Astrocyte (in vitro differentiated cells and primary cell): ENCODE measurements at regions not wholly inside any gene's neighbourhood (a gene's known extent, or its start where the extent isn't known, plus 50 kb on each side); places are given as distances from the start of the nearest gene placed in this dataset.

Experiments used
- DNase-seq: peaks from one replicate; pipeline ENCODE4 v3.0.0-alpha.2; 2010; ENCODE audit warnings: low read depth
- FAIRE-seq: peaks from 2 replicates; lab custom pipeline; 2011; peaks lifted over from hg19 to GRCh38; lab: Jason Lieb, UNC
- H2AFZ ChIP-seq: 2 replicates; pipeline ENCODE4 v1.6.0; 2012; ENCODE audit warnings: low read depth, low read length, inconsistent platforms
- H3K27ac ChIP-seq: 2 replicates; pipeline ENCODE4 v1.5.1; 2011; ENCODE audit warnings: low read depth, low read length, inconsistent platforms
- H3K27me3 ChIP-seq: 2 replicates; pipeline ENCODE4 v1.6.0; 2011; ENCODE audit warnings: low read length, inconsistent platforms; ENCODE audit not compliant: insufficient read depth
- H3K36me3 ChIP-seq: 2 replicates; pipeline ENCODE4 v1.5.1; 2011; ENCODE audit warnings: low read length, inconsistent platforms; ENCODE audit not compliant: insufficient read depth
- H3K4me1 ChIP-seq: 2 replicates; pipeline ENCODE4 v1.5.1; 2011; ENCODE audit warnings: low read length, inconsistent platforms; ENCODE audit not compliant: insufficient read depth
- H3K4me2 ChIP-seq: 2 replicates; pipeline ENCODE4 v1.6.0; 2012; ENCODE audit warnings: low read length, inconsistent platforms
- H3K4me3 ChIP-seq: 2 replicates; pipeline ENCODE4 v1.5.1; 2011; ENCODE audit warnings: low read depth, mild to moderate bottlenecking, low read length, inconsistent platforms; ENCODE audit not compliant: insufficient read depth
- H3K79me2 ChIP-seq: 2 replicates; pipeline ENCODE4 v1.6.0; 2012; ENCODE audit warnings: mild to moderate bottlenecking, low read length, inconsistent platforms; ENCODE audit not compliant: insufficient read depth
- H3K9ac ChIP-seq: 2 replicates; pipeline ENCODE4 v1.6.0; 2012; ENCODE audit warnings: mild to moderate bottlenecking, low read length, inconsistent platforms
- H3K9me3 ChIP-seq: 2 replicates; pipeline ENCODE4 v1.5.1; 2012; ENCODE audit warnings: low read depth, mild to moderate bottlenecking, low read length, inconsistent platforms; ENCODE audit not compliant: insufficient read depth
- H4K20me1 ChIP-seq: 2 replicates; pipeline ENCODE4 v1.6.0; 2012; ENCODE audit warnings: low read length, inconsistent platforms; ENCODE audit not compliant: insufficient read depth
- H3K27ac Mint-ChIP-seq: one replicate; pipeline ENCODE4 v1.8.0; 2021; ENCODE audit warnings: mild to moderate bottlenecking, mixed read lengths; ENCODE audit not compliant: unreplicated experiment
- H3K27me3 Mint-ChIP-seq: one replicate; pipeline ENCODE4 v1.8.0; 2021; ENCODE audit warnings: low read depth, mixed read lengths; ENCODE audit not compliant: unreplicated experiment
- H3K36me3 Mint-ChIP-seq: one replicate; pipeline ENCODE4 v1.8.0; 2021; ENCODE audit warnings: low read depth, mixed read lengths; ENCODE audit not compliant: unreplicated experiment
- H3K4me1 Mint-ChIP-seq: one replicate; pipeline ENCODE4 v1.8.0; 2021; ENCODE audit warnings: low read depth, mixed read lengths; ENCODE audit not compliant: unreplicated experiment
- H3K4me3 Mint-ChIP-seq: one replicate; pipeline ENCODE4 v1.8.0; 2021; ENCODE audit warnings: mild to moderate bottlenecking, moderate library complexity, mixed read lengths; ENCODE audit not compliant: unreplicated experiment
- H3K9me3 Mint-ChIP-seq: one replicate; pipeline ENCODE4 v1.8.0; 2021; ENCODE audit warnings: mild to moderate bottlenecking, mixed read lengths; ENCODE audit not compliant: unreplicated experiment
- EZH2 ChIP-seq: IDR thresholded peaks from 2 replicates; pipeline ENCODE4 v1.6.1; 2012; ENCODE audit warnings: mild to moderate bottlenecking, low read length, inconsistent platforms; ENCODE audit not compliant: insufficient read depth
- TF ChIP-seq, protein P1 (sequence below): IDR thresholded peaks from 2 replicates; pipeline ENCODE4 v1.5.1; 2011; ENCODE audit warnings: low read depth, mild to moderate bottlenecking, inconsistent platforms, low read length, moderate library complexity; ENCODE audit not compliant: insufficient read depth

DNA sequence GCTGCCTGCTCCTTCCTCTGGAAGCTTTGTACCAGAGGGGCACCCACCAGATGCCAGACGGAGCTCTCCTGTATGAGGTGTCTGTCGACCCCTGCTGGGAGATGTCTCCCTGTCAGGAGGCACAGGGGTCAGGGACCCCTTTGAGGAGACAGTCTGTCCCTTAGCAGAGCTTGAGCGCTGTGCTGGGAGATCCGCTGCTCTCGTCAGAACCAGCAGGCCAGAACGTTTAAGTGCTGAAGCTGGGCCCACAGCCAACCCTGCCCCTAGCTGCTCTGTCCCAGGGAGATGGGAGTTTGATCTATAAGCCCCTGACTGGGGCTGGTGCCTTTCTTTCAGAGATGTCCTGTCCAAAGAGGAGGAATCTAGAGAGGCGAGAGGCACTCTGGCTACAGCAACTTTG is 260.3 kb upstream of the GPRIN3 start:
- TF ChIP-seq, protein P1, sequence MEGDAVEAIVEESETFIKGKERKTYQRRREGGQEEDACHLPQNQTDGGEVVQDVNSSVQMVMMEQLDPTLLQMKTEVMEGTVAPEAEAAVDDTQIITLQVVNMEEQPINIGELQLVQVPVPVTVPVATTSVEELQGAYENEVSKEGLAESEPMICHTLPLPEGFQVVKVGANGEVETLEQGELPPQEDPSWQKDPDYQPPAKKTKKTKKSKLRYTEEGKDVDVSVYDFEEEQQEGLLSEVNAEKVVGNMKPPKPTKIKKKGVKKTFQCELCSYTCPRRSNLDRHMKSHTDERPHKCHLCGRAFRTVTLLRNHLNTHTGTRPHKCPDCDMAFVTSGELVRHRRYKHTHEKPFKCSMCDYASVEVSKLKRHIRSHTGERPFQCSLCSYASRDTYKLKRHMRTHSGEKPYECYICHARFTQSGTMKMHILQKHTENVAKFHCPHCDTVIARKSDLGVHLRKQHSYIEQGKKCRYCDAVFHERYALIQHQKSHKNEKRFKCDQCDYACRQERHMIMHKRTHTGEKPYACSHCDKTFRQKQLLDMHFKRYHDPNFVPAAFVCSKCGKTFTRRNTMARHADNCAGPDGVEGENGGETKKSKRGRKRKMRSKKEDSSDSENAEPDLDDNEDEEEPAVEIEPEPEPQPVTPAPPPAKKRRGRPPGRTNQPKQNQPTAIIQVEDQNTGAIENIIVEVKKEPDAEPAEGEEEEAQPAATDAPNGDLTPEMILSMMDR, result no peak
- no peak for TF ChIP-seq EZH2
- Mint-ChIP-seq H3K4me3 (no peak overlapping the region), H3K27ac (no peak overlapping the region), H3K36me3 (no peaks in the 10 kb centered on the region), H3K9me3 (no peaks in the 10 kb centered on the region), H3K27me3 (no peaks in the 10 kb centered on the region), H3K4me1 (no peaks in the 10 kb centered on the region)
- Histone ChIP-seq H3K4me1 (no peaks in the 10 kb centered on the region), H3K9me3 (no peaks in the 10 kb centered on the region), H3K9ac (no peak overlapping the region), H2AFZ (no peak overlapping the region), H3K4me2 (no peak overlapping the region), H3K4me3 (no peak overlapping the region), H3K27me3 (no peaks in the 10 kb centered on the region), H3K36me3 (no peaks in the 10 kb centered on the region), H4K20me1 (no peaks in the 10 kb centered on the region), H3K79me2 (no peaks in the 10 kb centered on the region), H3K27ac (no peak overlapping the region)
- FAIRE-seq (no peak), DNase-seq (no peak)

DNA sequence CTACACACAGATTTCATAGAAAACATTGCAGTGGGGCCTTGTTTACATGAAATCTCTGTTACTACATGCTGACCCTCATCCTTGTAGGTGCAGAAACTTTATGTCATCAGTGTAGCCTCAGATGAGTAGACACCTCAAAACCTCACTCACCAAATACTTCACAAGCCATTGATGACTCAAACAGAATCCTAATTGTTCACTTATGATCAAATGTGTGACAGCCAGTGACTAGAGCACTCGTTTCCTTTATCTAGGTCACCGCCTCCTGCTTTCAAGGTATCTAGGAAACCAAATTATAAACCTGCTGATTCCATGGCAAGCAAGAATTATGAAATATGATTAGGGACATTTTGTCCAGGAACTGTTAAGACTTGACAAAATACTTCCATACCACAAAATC is 255.8 kb upstream of the GPRIN3 start:
- Histone ChIP-seq H3K9me3 (no peaks in the 10 kb centered on the region), H3K4me1 (no peaks in the 10 kb centered on the region), H3K9ac (no peak overlapping the region), H3K27me3 (no peaks in the 10 kb centered on the region), H3K79me2 (no peaks in the 10 kb centered on the region), H3K27ac (no peak overlapping the region), H4K20me1 (no peaks in the 10 kb centered on the region), H3K36me3 (no peaks in the 10 kb centered on the region), H2AFZ (no peak overlapping the region), H3K4me2 (no peak overlapping the region), H3K4me3 (no peak overlapping the region)
- TF ChIP-seq EZH2, result no peak
- Mint-ChIP-seq H3K27me3 (no peaks in the 10 kb centered on the region), H3K36me3 (no peaks in the 10 kb centered on the region), H3K9me3 (no peaks in the 10 kb centered on the region), H3K27ac (no peak overlapping the region), H3K4me1 (no peaks in the 10 kb centered on the region), H3K4me3 (no peak overlapping the region)
- DNase-seq (no peak), FAIRE-seq (no peak)

DNA sequence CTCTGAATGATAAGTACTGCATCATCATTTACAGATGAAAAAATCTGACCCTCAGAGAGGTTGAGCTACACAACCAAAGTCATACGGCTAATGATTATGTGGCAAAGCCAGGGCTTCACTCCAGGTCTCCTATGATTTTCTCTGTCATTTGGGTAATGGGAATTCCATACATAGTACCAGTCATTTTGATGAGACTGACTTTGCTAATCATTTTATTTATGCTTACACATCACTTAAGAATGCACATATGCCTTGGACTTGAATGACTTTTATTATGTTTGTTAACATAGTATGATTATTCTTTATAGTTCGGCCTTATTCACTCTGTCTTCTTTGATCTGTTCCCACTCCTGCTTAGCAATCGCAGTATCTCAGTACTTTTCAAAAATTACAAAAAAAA is 255.1 kb upstream of the GPRIN3 start:
- H3K9me3 ChIP-seq, result no peaks in the 10 kb centered on the region
- DNase-seq (no peak), FAIRE-seq (no peak)
- Mint-ChIP-seq H3K27ac (no peak overlapping the region), H3K4me1 (no peaks in the 10 kb centered on the region), H3K36me3 (no peaks in the 10 kb centered on the region), H3K4me3 (no peak overlapping the region), H3K27me3 (no peaks in the 10 kb centered on the region), H3K9me3 (no peaks in the 10 kb centered on the region)
- no peak overlapping the region for H2AFZ ChIP-seq
- no peaks in the 10 kb centered on the region for H3K4me1 ChIP-seq
- H3K27ac ChIP-seq, result no peak overlapping the region
- no peaks in the 10 kb centered on the region for H3K27me3 ChIP-seq
- H3K4me2 ChIP-seq, result no peak overlapping the region
- no peak overlapping the region for H3K4me3 ChIP-seq
- no peak for TF ChIP-seq EZH2
- TF ChIP-seq, protein P1, result no peak
- H3K36me3 ChIP-seq, result no peaks in the 10 kb centered on the region
- H4K20me1 ChIP-seq, result no peaks in the 10 kb centered on the region
- H3K9ac ChIP-seq, result no peak overlapping the region
- no peaks in the 10 kb centered on the region for H3K79me2 ChIP-seq
